Body of pancreas (tissue), 4 donors: ENCODE measurements at regions not wholly inside any gene's neighbourhood (a gene's known extent, or its start where the extent isn't known, plus 50 kb on each side); places are given as distances from the start of the nearest gene placed in this dataset.

ENCODE experiments used
- CTCF ChIP-seq, 7 experiments: fragments of 450-650 bp in 4 of 7; fragments of 200-600 bp in 3 of 7; sonication (generic) in 3 of 7; IDR thresholded peaks; one replicate each; pipeline ENCODE4 v1.5.1; 2016 to 2019; ENCODE audit warnings: antibody characterized with exemption in 7 of 7
- POLR2A ChIP-seq, 3 donors: fragments of 450-650 bp; IDR thresholded peaks; one replicate each; pipeline ENCODE4 v1.6.1; 2016; ENCODE audit warnings: antibody characterized with exemption in 3 of 3, mild to moderate bottlenecking in 2 of 3

DNA sequence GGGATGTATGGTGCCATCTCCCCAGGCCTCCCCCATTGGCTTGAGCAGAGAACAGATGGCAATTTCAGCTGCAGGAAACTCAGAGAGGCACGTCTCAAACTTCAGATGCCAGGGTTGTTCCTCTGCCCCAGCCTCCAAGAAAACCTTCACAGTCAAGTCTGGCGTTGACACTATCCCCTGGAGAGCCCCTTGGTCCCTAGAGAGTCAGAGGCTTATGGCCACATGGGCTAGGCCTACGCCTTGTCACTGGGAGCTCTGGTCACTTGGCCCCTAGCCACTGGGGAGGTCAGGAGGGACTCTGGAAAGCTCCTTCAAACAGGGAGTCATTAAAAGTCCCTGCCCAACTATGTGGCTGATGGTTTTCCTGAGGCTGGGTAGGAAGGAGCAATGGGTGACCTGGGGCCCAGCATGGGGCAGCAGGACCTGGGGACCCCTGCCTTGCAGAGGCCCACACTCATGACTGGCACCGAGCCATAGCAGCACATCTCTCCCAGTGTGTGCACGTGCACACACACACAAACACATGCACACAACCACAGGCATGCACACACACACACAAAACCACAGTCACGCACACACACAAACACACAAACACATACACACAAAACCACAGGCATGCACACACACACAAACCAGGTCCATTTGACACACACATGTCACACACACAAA lies 144.2 kb downstream of the GADD45G start:
- TF ChIP-seq CTCF (IDR thresholded peaks at IDR 0.05) (no peak), POLR2A (IDR thresholded peaks at IDR 0.05) (no peak)
